Mesodermal cell (in vitro differentiated cells): ENCODE measurements at regions not wholly inside any gene's neighbourhood (a gene's known extent, or its start where the extent isn't known, plus 50 kb on each side); places are given as distances from the start of the nearest gene placed in this dataset.

Experiments used
- H3K27ac ChIP-seq: 2 replicates; pipeline ENCODE4 v1.7.0; 2013; ENCODE audit warnings: mild to moderate bottlenecking, low read depth, low read length, moderate library complexity; ENCODE audit not compliant: severe bottlenecking
- H3K36me3 ChIP-seq: 2 replicates; pipeline ENCODE4 v1.7.1; 2013; ENCODE audit warnings: mild to moderate bottlenecking, low read length, moderate library complexity; ENCODE audit not compliant: control insufficient read depth, insufficient read depth
- H3K4me1 ChIP-seq: one replicate; pipeline ENCODE4 v1.7.1; 2013; ENCODE audit warnings: mild to moderate bottlenecking, low read length; ENCODE audit not compliant: insufficient read depth, control insufficient read depth, poor library complexity, severe bottlenecking
- H3K4me3 ChIP-seq: 2 replicates; pipeline ENCODE4 v1.7.0; 2013; ENCODE audit warnings: low read length, control low read depth, mild to moderate bottlenecking; ENCODE audit not compliant: insufficient read depth, poor library complexity, severe bottlenecking; ENCODE audit errors: extremely low read depth
- H3K9me3 ChIP-seq: 2 replicates; pipeline ENCODE4 v1.7.1; 2013; ENCODE audit warnings: mild to moderate bottlenecking, low read length, moderate library complexity; ENCODE audit not compliant: control insufficient read depth
- WGBS, 2 experiments: methylation state at CpG; one replicate each; pipeline ENCODE4 v1.1.5; 2013; ENCODE audit warnings: missing lambda C conversion rate in 2 of 2; ENCODE audit not compliant: insufficient coverage in 2 of 2; 5-methylcytosine and 5-hydroxymethylcytosine counted together

DNA sequence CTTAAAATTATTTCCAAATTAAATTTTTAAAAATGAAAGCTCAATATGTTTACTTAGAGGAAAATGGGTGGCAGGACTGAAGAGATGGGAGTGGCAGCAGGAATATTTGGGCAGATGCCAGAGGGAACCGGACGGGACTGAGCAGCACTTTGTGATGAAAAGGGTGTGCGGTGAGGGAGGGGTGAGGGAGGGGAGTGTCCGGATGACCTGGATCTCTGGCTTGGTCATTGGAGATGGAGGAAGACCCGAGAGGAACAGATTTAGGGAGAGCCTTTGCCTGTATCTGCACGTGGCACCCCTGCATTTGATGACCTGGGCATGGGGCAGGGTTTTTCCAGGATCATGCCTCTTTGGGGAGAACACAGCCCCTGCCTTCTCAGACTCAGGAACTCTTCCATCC lies 201.1 kb upstream of the MVB12B start:
- Histone ChIP-seq H3K9me3 (no peaks in the 10 kb centered on the region), H3K36me3 (no peaks in the 10 kb centered on the region), H3K4me1 (no peaks in the 10 kb centered on the region), H3K4me3 (no peak overlapping the region), H3K27ac (no peak overlapping the region)
- whole genome bisulfite sequencing, 2 experiments = 82 to 88% methylated on average over 6 of the region's 6 CpGs

GRCh38 chr9:126125992-126126409 lies 200.6 kb upstream of the MVB12B start:
- H3K4me1 ChIP-seq = no peaks in the 10 kb centered on the region
- H3K4me3 ChIP-seq = no peak overlapping the region
- no peaks in the 10 kb centered on the region for H3K9me3 ChIP-seq
- H3K27ac ChIP-seq = no peak overlapping the region
- no peaks in the 10 kb centered on the region for H3K36me3 ChIP-seq
- 75 to 81% methylated on average over 3 of the region's 4 CpGs for WGBS, 2 experiments

GRCh38 chr9:126126807-126127206 lies 199.8 kb upstream of the MVB12B start:
- no peaks in the 10 kb centered on the region for H3K9me3 ChIP-seq
- 90 to 95% methylated on average over 2 to 3 of the region's 5 CpGs for WGBS, 2 experiments
- H3K36me3 ChIP-seq = no peaks in the 10 kb centered on the region
- H3K4me3 ChIP-seq = no peak overlapping the region
- H3K4me1 ChIP-seq = no peaks in the 10 kb centered on the region
- H3K27ac ChIP-seq = no peak overlapping the region

DNA sequence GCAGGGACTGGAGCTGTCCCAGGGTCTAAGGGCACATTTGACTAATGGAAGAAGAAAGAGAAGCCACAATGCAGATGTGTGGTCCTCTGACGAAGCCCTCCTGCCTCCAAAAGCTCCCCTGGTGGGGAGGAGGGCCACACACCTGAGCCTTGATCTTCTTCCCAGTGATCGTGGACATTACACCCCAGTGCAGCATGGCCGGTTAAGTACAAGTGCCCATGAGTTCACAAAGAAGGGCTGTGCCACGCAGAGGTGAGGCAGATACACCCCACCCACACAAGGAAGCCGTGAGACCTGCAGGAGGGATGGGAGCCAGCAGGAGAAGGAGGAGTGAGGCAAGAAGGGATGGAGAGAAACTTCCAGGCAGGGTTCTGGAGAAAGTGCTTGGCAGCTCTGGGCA lies 199.0 kb upstream of the MVB12B start:
- Histone ChIP-seq H3K36me3 (no peaks in the 10 kb centered on the region), H3K9me3 (no peaks in the 10 kb centered on the region), H3K27ac (no peak overlapping the region), H3K4me3 (no peak overlapping the region), H3K4me1 (no peaks in the 10 kb centered on the region)
- 64% methylated on average over 3 of the region's 5 CpGs; no CpG with 5 or more reads in 1 of the 2 experiments for WGBS, 2 experiments

GRCh38 chr9:126128494-126129142 lies 198.0 kb upstream of the MVB12B start:
- Histone ChIP-seq H3K4me1 (no peaks in the 10 kb centered on the region), H3K4me3 (no peak overlapping the region), H3K36me3 (no peaks in the 10 kb centered on the region), H3K9me3 (no peaks in the 10 kb centered on the region), H3K27ac (no peak overlapping the region)
- WGBS, 2 experiments = 91 to 92% methylated on average over 14 of the region's 14 CpGs

- Histone ChIP-seq H3K4me3 (no peak overlapping the region), H3K27ac (no peak overlapping the region), H3K9me3 (no peaks in the 10 kb centered on the region), H3K36me3 (no peaks in the 10 kb centered on the region), H3K4me1 (no peaks in the 10 kb centered on the region)
- WGBS, 2 experiments = 77 to 88% methylated on average over 13 to 14 of the region's 16 CpGs
Observed at GRCh38 chr9:126131066-126132010, 195.3 kb upstream of the MVB12B start.

GRCh38 chr9:126132746-126133145 lies 193.9 kb upstream of the MVB12B start:
- H3K9me3 ChIP-seq = no peaks in the 10 kb centered on the region
- H3K4me3 ChIP-seq = no peak overlapping the region
- no peaks in the 10 kb centered on the region for H3K36me3 ChIP-seq
- H3K27ac ChIP-seq = no peak overlapping the region
- no peaks in the 10 kb centered on the region for H3K4me1 ChIP-seq

DNA sequence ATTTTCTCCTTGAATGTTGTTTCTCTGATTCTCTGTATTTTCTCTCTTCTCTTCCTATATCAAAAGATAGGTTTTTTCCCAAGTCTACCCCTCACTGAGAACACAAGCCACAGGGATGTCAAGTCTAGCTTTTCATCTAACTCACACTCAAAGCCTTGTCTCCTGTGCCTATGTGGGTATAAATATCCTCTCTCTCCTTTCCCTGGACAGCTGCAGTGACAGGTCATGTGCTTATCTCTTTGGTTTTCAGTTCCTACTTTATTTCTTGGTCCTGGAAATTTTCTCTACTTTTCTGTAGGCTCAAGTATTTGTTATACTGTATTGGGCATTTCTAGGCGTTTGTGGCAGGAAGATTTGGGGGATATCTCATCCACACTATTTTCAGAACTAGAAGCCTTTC lies 182.4 kb upstream of the MVB12B start:
- Histone ChIP-seq H3K36me3 (no peaks in the 10 kb centered on the region), H3K9me3 (no peaks in the 10 kb centered on the region), H3K27ac (no peak overlapping the region), H3K4me3 (no peak overlapping the region), H3K4me1 (no peaks in the 10 kb centered on the region)
- WGBS, 2 experiments = no CpG with 5 or more reads among the region's 1 CpG

DNA sequence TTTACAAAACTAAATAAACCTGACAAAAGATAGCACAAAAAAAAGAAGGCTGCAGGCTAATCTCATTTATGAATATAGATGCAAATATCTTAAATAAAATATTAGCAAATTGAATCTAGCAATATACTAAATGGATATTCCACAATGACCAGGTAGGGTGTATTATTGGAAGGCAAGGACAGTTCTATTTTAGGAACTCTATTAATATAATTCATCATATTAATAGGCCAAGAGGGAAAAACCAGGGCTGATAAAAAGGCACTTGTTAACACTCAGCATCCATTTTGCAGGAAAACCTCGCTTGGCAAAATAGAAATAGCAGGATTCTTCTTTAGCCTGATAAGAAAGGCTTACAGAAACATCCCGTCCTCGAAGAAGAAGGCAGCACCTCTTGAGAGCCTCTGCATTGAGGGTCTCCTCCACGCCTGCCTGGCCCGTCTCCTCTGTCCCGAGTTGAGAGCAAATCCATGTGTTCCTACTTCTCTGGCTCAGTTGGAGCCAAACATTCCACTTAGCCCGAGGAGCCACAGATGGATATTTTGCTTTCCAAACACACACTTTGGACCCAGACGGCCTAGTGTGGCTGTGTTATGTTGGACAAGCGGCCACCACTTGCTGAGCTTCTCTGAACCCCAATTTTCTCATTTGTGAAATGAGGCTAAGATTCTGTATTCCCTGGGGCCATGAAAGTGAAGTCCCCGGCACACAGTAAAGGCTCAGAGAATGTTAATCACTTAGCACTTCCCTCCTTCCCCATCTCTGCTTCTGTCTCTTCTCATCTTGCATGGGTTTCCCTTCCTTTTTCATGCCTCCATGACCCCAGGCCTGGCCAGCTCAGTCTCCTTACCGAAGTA lies 181.8 kb upstream of the MVB12B start:
- no peaks in the 10 kb centered on the region for H3K36me3 ChIP-seq
- H3K27ac ChIP-seq = no peak overlapping the region
- WGBS, 2 experiments = 83 to 93% methylated on average over 9 to 11 of the region's 11 CpGs
- H3K4me1 ChIP-seq = no peaks in the 10 kb centered on the region
- H3K9me3 ChIP-seq = no peaks in the 10 kb centered on the region
- no peak overlapping the region for H3K4me3 ChIP-seq

- 83 to 88% methylated on average over 4 of the region's 4 CpGs for WGBS, 2 experiments
- Histone ChIP-seq H3K9me3 (no peaks in the 10 kb centered on the region), H3K4me1 (no peaks in the 10 kb centered on the region), H3K4me3 (no peak overlapping the region), H3K36me3 (no peaks in the 10 kb centered on the region), H3K27ac (no peak overlapping the region)
Observed at GRCh38 chr9:126145887-126146253, 180.8 kb upstream of the MVB12B start.
